SK-N-DZ (cell line): ENCODE measurements at regions not wholly inside any gene's neighbourhood (a gene's known extent, or its start where the extent isn't known, plus 50 kb on each side); places are given as distances from the start of the nearest gene placed in this dataset.

ENCODE experiments used
- DNase-seq: peaks from one replicate; pipeline ENCODE4 v3.0.0-alpha.2; 2015; ENCODE audit warnings: low spot score

DNA sequence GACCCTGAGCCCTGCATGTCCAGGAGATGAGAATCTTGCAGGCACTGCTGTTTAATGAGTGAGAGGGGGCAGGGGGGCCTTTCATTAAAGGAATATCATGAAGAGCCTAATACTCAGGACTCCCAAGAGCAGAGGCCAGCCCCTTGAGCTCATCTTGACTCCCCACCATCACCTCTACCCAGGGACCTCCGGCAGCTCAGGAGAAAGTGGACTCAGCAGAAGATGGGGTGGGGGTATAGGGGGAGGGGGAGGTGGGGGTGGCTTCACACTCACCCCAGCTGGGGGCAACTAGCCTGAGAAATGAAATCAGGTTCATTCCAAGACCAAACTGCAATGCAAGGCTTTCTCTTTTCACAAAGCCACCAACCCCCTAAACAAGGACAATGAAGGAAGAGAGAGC is 575.6 kb upstream of the MKI67 start:
- DNase-seq = no peak

DNA sequence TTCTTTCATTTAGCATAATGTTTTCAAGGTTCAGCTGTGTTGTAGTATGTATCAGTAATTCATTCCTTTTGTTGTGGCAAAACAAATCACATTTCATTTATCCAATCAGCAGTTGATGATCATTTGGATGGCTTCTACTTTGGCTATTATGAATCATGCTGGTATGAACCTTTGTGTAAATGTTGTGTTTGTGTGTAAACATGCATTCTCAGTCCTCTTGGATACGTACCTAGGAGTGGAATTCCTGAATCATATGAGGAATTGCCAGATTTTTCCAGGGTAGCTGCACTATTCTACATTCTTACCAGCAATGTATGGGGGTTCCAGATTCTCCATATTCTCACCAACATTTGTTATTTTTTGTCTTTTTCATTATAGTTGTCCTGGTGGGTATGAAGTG is 578.5 kb upstream of the MKI67 start:
- no peak for DNase-seq

GRCh38 chr10:128708182-128708581 is 582.0 kb upstream of the MKI67 start:
- DNase-seq = no peak

- DNase-seq = no peak
Measured at GRCh38 chr10:128709686-128710085, 583.5 kb upstream of the MKI67 start.

- no peak for DNase-seq
Measured at GRCh38 chr10:128710098-128710797, 584.0 kb upstream of the MKI67 start.

GRCh38 chr10:128710798-128711183 is 584.6 kb upstream of the MKI67 start:
- DNase-seq = no peak

DNA sequence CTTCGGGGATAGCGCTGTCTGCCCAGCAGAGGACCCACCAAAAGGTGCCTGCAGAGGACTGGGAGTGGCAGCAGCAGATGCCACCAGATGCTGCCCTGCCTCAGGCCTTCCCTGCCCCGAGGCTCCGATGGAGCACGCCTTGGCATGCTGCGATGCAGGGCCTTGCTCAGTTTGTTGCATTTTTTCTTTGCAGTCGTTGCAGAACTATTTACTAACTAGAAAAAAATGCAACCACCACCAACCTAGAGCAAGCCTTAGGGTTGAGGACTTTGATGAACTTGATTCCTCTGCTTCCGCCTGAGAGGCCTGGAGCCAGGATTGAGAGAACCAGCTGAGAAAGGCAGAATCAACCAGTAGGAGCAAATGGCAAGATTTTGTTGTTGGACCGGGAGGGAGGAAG is 585.6 kb upstream of the MKI67 start:
- DNase-seq = no peak

DNA sequence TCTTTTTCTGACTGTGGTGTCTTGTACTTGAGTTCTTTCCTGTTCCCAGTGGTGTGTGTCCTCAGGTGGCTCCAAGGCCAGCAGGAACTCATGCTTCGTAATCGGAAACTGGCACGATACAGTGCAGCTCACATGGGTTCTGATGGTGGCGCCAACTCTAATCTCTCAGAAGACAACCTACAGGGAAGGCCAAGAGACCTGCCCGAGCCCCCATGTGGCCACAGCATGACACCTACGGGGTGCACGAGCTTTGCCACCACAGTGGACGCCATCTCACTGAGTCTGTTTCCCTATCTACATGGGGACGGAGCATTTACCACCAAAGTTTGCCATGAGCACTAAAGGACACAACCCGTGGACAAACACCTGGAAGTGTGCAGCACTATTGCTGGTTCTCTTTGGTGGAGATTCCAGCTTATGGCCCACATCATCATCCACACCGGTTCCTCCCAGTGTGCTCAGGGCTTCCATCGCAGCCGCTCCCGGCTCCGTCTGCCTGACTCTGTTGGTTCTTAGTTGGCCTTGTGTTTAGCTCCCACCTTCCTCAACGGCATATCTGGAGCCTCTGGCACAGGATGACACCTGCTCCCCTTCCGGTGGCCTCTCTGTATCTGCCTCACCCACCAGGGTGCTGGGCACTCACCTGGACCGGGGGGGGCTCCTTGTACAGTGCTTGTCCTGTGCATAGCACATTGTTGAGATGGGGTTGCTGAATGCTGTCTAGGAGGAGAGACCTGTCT is 586.6 kb upstream of the MKI67 start:
- DNase-seq = no peak

GRCh38 chr10:128713471-128713870 is 587.2 kb upstream of the MKI67 start:
- no peak for DNase-seq

DNA sequence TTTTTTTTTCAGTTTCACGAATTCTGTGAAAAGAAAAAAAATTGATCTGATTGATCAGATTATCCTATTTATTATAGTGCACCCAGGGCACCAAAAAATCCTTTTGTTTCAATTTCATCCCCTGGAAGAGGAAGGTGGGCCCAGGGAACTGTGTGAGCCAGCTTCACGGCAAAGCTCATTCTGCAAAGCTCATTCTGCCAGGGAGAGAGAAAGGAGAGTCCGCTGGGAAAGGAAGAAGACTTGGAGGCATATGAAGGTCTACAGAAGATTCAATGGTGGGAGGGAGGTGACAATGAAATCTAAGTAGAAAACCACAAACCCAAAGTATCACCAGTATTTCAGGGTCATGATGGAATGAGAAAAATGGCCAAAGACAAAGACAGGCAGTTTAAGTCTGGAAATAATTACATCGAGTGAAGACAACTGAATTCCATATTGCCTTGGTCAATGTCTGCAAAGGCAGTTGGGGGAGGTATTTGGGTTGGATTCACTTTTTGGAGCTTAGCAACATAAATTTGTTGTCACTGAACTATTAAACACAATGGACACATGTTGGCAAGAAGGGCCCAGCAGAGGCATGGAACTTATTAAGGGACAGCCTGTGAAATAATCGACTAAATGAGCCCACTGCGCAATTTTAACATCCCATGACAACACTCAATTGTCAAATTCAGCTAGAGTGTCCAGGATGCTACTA is 587.8 kb upstream of the MKI67 start:
- no peak for DNase-seq

DNA sequence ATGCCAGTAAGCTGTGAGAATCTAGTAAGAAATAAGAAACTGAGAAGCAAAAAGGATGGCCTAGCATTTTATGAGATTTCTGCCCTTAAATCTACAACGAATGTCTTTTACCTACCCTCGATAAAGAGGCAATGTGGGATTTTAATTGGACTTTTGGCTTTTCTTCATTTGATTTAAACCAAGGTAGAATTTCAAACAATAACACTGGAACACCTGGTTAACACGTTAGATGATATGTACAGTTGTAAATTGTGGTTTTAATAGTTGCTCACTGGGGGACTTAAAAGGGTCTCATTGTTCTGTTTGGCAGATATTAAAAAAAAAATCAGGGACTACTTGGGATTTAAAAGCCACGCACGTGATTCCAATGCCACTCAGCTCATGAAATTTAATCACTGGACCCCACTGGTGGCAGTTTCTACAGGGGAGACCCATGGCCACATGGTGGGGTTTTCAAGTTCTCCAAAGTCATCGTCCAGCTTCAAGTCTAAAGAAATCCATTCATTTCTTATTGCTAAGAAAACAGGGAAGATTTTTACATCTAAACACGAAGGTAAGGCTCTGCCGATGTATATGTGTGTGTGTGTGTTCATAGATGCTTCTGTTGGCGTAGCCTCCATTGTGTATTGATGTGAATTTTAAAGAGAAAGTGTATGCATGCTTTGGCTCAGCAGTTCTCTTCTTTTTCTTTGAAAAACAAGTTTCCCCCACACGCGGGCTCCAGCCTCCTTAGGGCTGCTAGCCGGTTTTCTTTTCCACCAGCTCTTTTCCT is 588.6 kb upstream of the MKI67 start:
- DNase-seq = no peak

DNA sequence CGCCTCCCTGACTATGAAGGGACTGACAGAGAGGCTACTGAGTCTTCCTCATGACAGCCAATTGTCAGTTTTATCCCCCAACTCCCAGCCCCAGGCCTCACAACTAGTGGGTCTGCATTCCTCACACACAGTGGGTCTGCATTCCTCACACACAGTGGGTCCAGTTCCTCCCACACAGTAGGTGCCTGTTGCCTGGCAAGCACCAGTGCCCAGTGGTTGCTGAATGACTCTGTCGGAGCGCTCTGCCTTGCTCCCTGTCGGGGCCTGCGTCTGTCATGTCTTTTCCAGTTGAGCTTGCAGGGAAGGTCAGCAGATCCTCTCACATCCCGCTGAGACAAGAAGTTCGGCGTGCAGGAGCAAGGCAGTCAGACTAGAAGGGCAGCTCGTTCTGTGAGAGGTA is 590.0 kb upstream of the MKI67 start:
- DNase-seq = no peak

GRCh38 chr10:128721963-128722445 is 595.8 kb upstream of the MKI67 start:
- DNase-seq = no peak

DNA sequence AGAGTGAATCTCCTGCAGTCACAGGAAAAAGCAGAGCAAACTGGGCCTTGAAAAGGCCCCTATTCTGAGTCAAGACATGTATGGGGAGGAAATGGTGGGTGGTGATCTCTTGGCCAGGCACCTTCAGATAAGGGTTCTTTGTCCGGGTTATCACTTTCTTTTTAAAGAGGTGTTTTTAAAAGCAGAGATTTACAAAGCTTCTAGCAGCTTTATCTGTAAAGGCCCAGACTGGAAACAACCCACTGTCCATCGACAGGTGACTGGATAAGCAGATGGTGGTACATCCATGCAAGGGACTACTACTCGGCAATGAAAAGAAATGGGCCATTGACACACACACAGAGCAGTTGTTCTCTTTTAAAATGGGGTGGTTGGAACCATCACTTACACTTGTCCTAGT is 596.7 kb upstream of the MKI67 start:
- no peak for DNase-seq

DNA sequence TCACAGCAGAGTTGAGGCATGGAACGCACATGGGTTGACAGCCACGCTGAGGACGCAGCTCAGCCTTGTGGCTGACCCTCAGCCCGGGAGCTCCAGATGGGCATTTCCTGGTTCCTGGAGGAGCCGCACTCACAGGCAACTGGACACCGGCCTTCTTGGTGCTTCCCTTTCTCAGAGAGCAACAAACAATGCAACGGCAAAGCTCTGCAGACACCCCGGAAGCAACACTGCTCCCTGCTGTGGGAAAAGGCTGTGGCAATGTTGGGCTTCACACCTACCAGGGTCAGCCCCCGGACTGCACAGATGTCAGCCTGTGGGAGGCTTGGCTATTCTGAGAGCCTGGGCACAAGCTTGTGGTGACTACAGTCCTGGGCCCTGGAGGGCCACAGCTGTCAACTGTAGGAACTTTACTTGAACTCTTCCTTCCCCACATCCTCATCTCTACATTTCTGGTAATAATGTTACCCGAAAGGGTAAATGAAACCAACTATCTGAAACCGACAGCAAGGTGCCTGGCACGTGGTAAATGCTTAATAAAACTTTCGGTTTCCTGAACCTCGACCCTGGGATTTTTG is 597.5 kb upstream of the MKI67 start:
- no peak for DNase-seq

DNA sequence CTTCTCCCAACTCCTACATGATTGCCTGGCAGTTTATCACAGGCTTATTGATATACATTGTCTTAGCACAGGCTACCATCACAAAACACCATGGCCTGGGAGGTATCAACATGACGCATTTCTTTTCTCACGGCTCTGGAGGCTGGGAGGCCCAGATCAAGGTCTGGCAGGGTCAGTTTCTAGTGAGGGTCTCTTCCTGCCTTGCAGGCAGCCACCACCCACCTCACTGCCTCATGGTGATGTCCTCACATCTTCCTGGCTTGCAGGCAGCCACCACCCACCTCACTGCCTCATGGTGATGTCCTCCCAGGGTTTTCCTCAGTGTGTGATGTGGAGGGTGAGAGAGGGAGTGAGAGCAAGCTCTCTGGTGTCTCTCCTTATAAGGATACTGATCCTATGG is 599.3 kb upstream of the MKI67 start:
- no peak for DNase-seq

- DNase-seq = no peak
Measured at GRCh38 chr10:128727114-128727513, 600.9 kb upstream of the MKI67 start.

DNA sequence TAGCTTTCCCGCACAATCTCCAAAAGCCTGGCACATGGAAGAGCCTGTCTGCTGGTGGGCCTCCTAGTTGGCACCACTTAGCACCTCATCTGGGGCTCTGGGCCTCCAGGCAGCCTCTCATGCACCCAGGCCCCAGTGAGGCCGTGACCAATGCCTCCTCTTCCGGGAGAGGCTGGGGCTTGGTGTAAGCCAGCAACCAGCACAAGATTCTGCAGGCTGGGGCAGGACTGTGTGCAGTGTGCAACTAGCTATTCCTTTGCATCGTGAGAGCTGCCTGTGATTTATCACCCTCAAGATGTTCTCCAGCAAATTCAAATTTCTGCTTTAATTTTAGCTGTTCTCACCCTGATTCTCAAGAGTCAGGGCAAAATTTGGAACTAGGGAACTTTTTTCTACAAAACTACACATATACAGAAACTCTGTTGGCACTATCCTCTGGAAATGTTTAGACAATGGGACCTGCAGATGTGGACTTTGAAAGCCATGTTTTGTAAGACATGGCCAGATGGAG is 603.7 kb upstream of the MKI67 start:
- DNase-seq = no peak

GRCh38 chr10:128730922-128731321 is 604.7 kb upstream of the MKI67 start:
- no peak for DNase-seq

DNA sequence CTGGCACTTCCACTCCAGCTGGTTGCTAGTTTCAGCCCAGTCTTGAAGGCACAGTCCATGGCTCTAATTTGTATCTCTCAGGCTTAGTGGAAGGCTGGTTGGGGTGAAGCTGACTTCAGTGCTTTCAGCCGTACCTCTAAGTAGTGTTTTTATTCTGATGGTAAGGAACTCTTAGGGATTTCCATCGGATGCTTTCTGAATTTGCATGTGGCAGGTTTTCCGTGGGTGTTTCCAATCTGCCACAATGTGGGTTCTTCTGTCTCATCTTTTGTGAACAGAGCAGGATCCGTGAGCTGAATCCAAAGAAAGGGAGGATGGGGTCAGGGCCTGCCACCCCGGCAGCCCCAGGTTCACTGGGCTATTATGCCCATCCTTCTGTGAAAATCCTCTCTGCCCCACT is 607.9 kb upstream of the MKI67 start:
- DNase-seq = no peak

DNA sequence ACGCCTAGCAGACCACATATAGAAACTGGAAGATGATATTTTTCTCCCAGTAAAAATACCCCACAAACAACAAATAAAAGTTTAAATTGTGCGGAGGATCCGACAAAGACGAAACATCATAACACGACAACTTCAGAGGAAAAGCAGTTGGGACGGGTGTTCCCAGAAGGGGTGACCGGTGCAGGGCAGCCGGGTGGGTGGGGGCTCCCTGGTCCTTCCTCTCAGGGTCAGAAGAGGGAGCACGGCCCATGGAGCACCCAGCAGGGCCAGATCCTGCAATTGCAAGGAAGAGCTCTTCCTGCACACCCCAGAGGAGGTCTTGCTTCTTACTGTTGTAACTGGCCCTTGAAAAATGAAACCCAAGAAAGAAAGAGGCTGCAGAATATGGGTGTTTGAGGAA is 608.5 kb upstream of the MKI67 start:
- DNase-seq = no peak
